GM12878 (cell line): ENCODE measurements at regions not wholly inside any gene's neighbourhood (a gene's known extent, or its start where the extent isn't known, plus 50 kb on each side); places are given as distances from the start of the nearest gene placed in this dataset.

Experiments
- ATAC-seq: fragments of 200-7000 bp; cut with Tn5 transposase; 3 replicates; pipeline ENCODE4 v1.9.1; 2020; ENCODE audit warnings: mild to moderate bottlenecking, moderate library complexity
- BruUV-seq: library from RNA; stranded (reverse); fragments of 400-500 nt; replicated peaks from 2 replicates; lab custom pipeline; 2021; lab: Mats Ljungman, UMichigan
- CTCF ChIA-PET: fragments of 300-600 bp; sonication (Branson Sonifier 250); formaldehyde crosslinking; extraction: SDS; loops from one replicate; lab custom pipeline; 2021; ENCODE audit warnings: inconsistent platforms; lab: Yijun Ruan, JAX
- POLR2A ChIA-PET: fragments of 350-600 bp; formaldehyde crosslinking; extraction: SDS; loops from one replicate; lab custom pipeline; 2021; ENCODE audit warnings: inconsistent platforms; lab: Charles Lee
- RAD21 ChIA-PET: fragments of 300-600 bp; sonication (Branson Sonifier 250); formaldehyde crosslinking; loops from one replicate; lab custom pipeline; 2023; ENCODE audit warnings: antibody characterized with exemption; ENCODE audit not compliant: unreplicated experiment; lab: Charles Lee
- SMC1A ChIA-PET: fragments of 300-600 bp; sonication (Branson Sonifier 250); formaldehyde crosslinking; loops from one replicate; lab custom pipeline; 2023; ENCODE audit not compliant: unreplicated experiment, uncharacterized antibody; lab: Charles Lee
- DNase-seq: peaks from one replicate; pipeline ENCODE4 v3.0.0-alpha.2; 2011; ENCODE audit warnings: low read depth, low spot score
- FAIRE-seq: peaks from 3 replicates; lab custom pipeline; 2011; peaks lifted over from hg19 to GRCh38; lab: Jason Lieb, UNC
- H2AFZ ChIP-seq: 2 replicates; pipeline ENCODE4 v1.6.0; 2011; ENCODE audit warnings: low read depth, low read length, control low read depth; ENCODE audit not compliant: control insufficient read depth
- H3K27ac ChIP-seq: 2 replicates; pipeline ENCODE4 v1.5.1; 2011; ENCODE audit warnings: control low read depth; ENCODE audit not compliant: control insufficient read depth, insufficient read depth
- H3K27me3 ChIP-seq, 2 experiments: replicated peaks in 1 of 2; 2 replicates each; pipeline versions ENCODE4 v1.6.0 to v1.6.1; 2011; ENCODE audit warnings: low read length in 1 of 2; ENCODE audit not compliant: control insufficient read depth in 2 of 2, insufficient read depth in 2 of 2
- H3K36me3 ChIP-seq, 2 experiments: 2 replicates each; pipeline ENCODE4 v1.5.1; 2011; ENCODE audit warnings: low read length in 1 of 2; ENCODE audit not compliant: control insufficient read depth in 2 of 2, insufficient read depth in 2 of 2
- H3K4me1 ChIP-seq: 2 replicates; pipeline ENCODE4 v1.6.1; 2011; ENCODE audit warnings: mild to moderate bottlenecking, low read length, moderate library complexity, mixed read lengths; ENCODE audit not compliant: control insufficient read depth, insufficient read depth
- H3K4me2 ChIP-seq: 2 replicates; pipeline ENCODE4 v1.6.0; 2011; ENCODE audit warnings: control low read depth; ENCODE audit not compliant: control insufficient read depth, insufficient read depth
- H3K4me3 ChIP-seq: fragments of 200-600 bp; sonication (generic); 2 replicates; pipeline ENCODE4 v1.5.1; 2016
- H3K79me2 ChIP-seq: 2 replicates; pipeline ENCODE4 v1.6.0; 2011; ENCODE audit warnings: low read length; ENCODE audit not compliant: control insufficient read depth, insufficient read depth
- H3K9ac ChIP-seq: 2 replicates; pipeline ENCODE4 v1.8.0; 2011; ENCODE audit warnings: low read length, control low read depth, mixed read lengths; ENCODE audit not compliant: control insufficient read depth, insufficient read depth
- H3K9me3 ChIP-seq: replicated peaks from 3 replicates; pipeline ENCODE4 v1.5.1; 2011; ENCODE audit warnings: mild to moderate bottlenecking, low read length; ENCODE audit not compliant: control insufficient read depth, insufficient read depth
- H4K20me1 ChIP-seq: 2 replicates; pipeline ENCODE4 v1.6.0; 2011; ENCODE audit not compliant: control insufficient read depth, insufficient read depth
- CEBPB ChIP-seq, 2 experiments: fragments of 150-350 bp in 1 of 2; IDR thresholded peaks; 2 replicates each; pipeline ENCODE4 v1.6.1; 2012 to 2014; ENCODE audit warnings: low read depth in 2 of 2, low read length in 2 of 2, borderline replicate concordance in 1 of 2, inconsistent platforms in 1 of 2
- FOXM1 ChIP-seq: IDR thresholded peaks from 2 replicates; pipeline ENCODE4 v1.6.1; 2012; ENCODE audit warnings: low read depth, mild to moderate bottlenecking, inconsistent platforms, low read length, moderate library complexity
- HDAC6 ChIP-seq: fragments of 200-600 bp; sonication (generic); IDR thresholded peaks from one replicate; pipeline ENCODE4 v1.8.0; 2017; ENCODE audit warnings: antibody characterized with exemption; ENCODE audit not compliant: unreplicated experiment
- MTA2 ChIP-seq: fragments of 450-650 bp; IDR thresholded peaks from 2 replicates; pipeline ENCODE4 v1.6.1; 2016; ENCODE audit warnings: low read depth, mild to moderate bottlenecking, moderate library complexity
- PML ChIP-seq: IDR thresholded peaks from 2 replicates; pipeline ENCODE4 v1.6.1; 2012; ENCODE audit warnings: low read length, inconsistent platforms
- RBBP5 ChIP-seq: fragments of 200-600 bp; sonication (generic); conservative IDR thresholded peaks from 2 replicates; pipeline ENCODE4 v1.6.1; 2016
- RCOR1 ChIP-seq: conservative IDR thresholded peaks from 2 replicates; pipeline ENCODE4 v1.6.1; 2012; ENCODE audit warnings: low read depth, low read length, improper control_type of control experiment
- SIX5 ChIP-seq: IDR thresholded peaks from 2 replicates; pipeline ENCODE4 v1.6.1; 2011; ENCODE audit warnings: mild to moderate bottlenecking, low read depth, low read length, moderate library complexity; ENCODE audit not compliant: severe bottlenecking
- TBL1XR1 ChIP-seq: IDR thresholded peaks from 2 replicates; pipeline ENCODE4 v1.6.1; 2012; ENCODE audit warnings: low read depth, low read length, improper control_type of control experiment
- WRNIP1 ChIP-seq: IDR thresholded peaks from 2 replicates; pipeline ENCODE4 v1.6.1; 2011; ENCODE audit warnings: low read depth, low read length, improper control_type of control experiment, borderline replicate concordance
- ZNF217 ChIP-seq: fragments of 450-650 bp; IDR thresholded peaks from 2 replicates; pipeline ENCODE4 v1.6.1; 2017; ENCODE audit warnings: antibody characterized with exemption, mild to moderate bottlenecking
- WGBS: methylation state at CpG from one replicate; pipeline ENCODE4 v1.1.6; 2016; ENCODE audit warnings: low lambda C conversion rate; ENCODE audit not compliant: insufficient replicate concordance, insufficient coverage; ENCODE audit errors: missing lambda C conversion rate; 5-methylcytosine and 5-hydroxymethylcytosine counted together
- in situ Hi-C: fragments of 300-500 bp; cut with MboI; formaldehyde crosslinking; loops from 9 replicates; pipeline ENCODE4 v1.14.3; 2018; ENCODE audit warnings: mixed read lengths
- intact Hi-C: fragments of 100-400 bp; cut with micrococcal nuclease; formaldehyde crosslinking; loops from one replicate; pipeline ENCODE4 v1.14.2; 2022; ENCODE audit not compliant: unreplicated experiment
- TF ChIP-seq, protein P1 (sequence below): IDR thresholded peaks from 2 replicates; pipeline ENCODE4 v1.6.1; 2012; ENCODE audit warnings: low read depth, low read length, improper control_type of control experiment
- TF ChIP-seq, protein P2 (sequence below): fragments of 450-650 bp; IDR thresholded peaks from 2 replicates; pipeline ENCODE4 v1.6.1; 2017; ENCODE audit warnings: low read depth, mild to moderate bottlenecking, moderate library complexity

DNA sequence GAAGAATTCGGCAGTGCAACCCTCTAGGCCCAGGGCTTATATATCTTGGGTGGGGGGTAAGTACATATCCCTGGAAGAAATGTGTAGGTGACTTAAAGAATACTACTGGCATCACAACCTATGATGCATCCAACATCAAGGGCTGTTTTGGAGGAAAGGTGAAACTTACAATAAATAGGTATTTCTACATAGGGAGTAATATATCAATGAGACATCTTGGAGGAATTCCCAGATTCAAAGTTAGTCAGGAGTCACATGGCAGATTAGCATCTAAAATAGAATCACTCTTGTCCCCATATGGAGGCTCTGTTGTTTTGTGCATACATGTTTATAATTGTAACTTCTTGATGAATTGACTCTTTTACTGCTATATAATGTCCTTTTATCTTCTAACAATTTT lies 375.5 kb downstream of the PAX1 start:
- intact Hi-C loops (no loop called here), in situ Hi-C loops (no loop called here)
- SMC1A ChIA-PET, result no interaction called here
- no peaks in the 10 kb centered on the region for H3K79me2 ChIP-seq
- no peak overlapping the region for H2AFZ ChIP-seq
- no peaks in the 10 kb centered on the region for H3K9me3 ChIP-seq
- TF ChIP-seq SIX5 (no peak), PML (no peak), TBL1XR1 (no peak), HDAC6 (no peak), CEBPB (IDR thresholded peaks at IDR 0.05; ENCODE audit: borderline replicate concordance in 1 of 2, low read depth in 2 of 2, low read length in 2 of 2) (no peak), FOXM1 (no peak), RBBP5 (no peak), MTA2 (no peak), ZNF217 (no peak), RCOR1 (no peak), WRNIP1 (no peak)
- TF ChIP-seq, protein P1, sequence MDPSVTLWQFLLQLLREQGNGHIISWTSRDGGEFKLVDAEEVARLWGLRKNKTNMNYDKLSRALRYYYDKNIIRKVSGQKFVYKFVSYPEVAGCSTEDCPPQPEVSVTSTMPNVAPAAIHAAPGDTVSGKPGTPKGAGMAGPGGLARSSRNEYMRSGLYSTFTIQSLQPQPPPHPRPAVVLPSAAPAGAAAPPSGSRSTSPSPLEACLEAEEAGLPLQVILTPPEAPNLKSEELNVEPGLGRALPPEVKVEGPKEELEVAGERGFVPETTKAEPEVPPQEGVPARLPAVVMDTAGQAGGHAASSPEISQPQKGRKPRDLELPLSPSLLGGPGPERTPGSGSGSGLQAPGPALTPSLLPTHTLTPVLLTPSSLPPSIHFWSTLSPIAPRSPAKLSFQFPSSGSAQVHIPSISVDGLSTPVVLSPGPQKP, result no peak
- TF ChIP-seq, protein P2, sequence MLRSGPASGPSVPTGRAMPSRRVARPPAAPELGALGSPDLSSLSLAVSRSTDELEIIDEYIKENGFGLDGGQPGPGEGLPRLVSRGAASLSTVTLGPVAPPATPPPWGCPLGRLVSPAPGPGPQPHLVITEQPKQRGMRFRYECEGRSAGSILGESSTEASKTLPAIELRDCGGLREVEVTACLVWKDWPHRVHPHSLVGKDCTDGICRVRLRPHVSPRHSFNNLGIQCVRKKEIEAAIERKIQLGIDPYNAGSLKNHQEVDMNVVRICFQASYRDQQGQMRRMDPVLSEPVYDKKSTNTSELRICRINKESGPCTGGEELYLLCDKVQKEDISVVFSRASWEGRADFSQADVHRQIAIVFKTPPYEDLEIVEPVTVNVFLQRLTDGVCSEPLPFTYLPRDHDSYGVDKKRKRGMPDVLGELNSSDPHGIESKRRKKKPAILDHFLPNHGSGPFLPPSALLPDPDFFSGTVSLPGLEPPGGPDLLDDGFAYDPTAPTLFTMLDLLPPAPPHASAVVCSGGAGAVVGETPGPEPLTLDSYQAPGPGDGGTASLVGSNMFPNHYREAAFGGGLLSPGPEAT, result no peak
- CTCF ChIA-PET, result no interaction called here
- ATAC-seq (no peak), DNase-seq (no peak), FAIRE-seq (no peak)
- no TSS peak for BruUV-seq
- POLR2A ChIA-PET, result no interaction called here
- H3K27me3 ChIP-seq, result no peaks in the 10 kb centered on the region
- no peak overlapping the region for H3K27ac ChIP-seq
- H4K20me1 ChIP-seq, result no peaks in the 10 kb centered on the region
- H3K36me3 ChIP-seq, result no peaks in the 10 kb centered on the region
- no peak overlapping the region for H3K9ac ChIP-seq
- no peak overlapping the region for H3K4me3 ChIP-seq
- 0% methylated on average over 1 of the region's 1 CpG for WGBS
- H3K4me1 ChIP-seq, result no peaks in the 10 kb centered on the region
- H3K4me2 ChIP-seq, result no peak overlapping the region
- RAD21 ChIA-PET, result no interaction called here
